ENCODE measurements at regions not wholly inside any gene's neighbourhood (a gene's known extent, or its start where the extent isn't known, plus 50 kb on each side); places are given as distances from the start of the nearest gene placed in this dataset.

GRCh38 chr16:79914961-79915720 lies 314.6 kb upstream of the MAF start:
- H3K27me3 ChIP-seq (ENCODE audit: control insufficient read depth, insufficient read depth, low read length), result no peaks in the 10 kb centered on the region
- POLR2A ChIA-PET, result no interaction called here
- no peak for TF ChIP-seq CTCF (IDR thresholded peaks at IDR 0.05; ENCODE audit: low read depth, low read length)
- H3K9me3 ChIP-seq (ENCODE audit: control insufficient read depth, insufficient read depth, low read length), result no peaks in the 10 kb centered on the region; the same call in 1 of the 2 replicates
- no peak for DNase-seq (ENCODE audit: low read depth, low spot score)
- no peak overlapping the region for H3K4me3 ChIP-seq (ENCODE audit: low read depth, low read length)
- H3K27ac ChIP-seq (ENCODE audit: low read depth, low read length), result no peak overlapping the region
- CTCF ChIA-PET, result interaction anchor here (0.6 kb wide), 1 partner anchor 568 kb away, joined by 4 read pairs; no protein-coding TSS in a partner anchor

DNA sequence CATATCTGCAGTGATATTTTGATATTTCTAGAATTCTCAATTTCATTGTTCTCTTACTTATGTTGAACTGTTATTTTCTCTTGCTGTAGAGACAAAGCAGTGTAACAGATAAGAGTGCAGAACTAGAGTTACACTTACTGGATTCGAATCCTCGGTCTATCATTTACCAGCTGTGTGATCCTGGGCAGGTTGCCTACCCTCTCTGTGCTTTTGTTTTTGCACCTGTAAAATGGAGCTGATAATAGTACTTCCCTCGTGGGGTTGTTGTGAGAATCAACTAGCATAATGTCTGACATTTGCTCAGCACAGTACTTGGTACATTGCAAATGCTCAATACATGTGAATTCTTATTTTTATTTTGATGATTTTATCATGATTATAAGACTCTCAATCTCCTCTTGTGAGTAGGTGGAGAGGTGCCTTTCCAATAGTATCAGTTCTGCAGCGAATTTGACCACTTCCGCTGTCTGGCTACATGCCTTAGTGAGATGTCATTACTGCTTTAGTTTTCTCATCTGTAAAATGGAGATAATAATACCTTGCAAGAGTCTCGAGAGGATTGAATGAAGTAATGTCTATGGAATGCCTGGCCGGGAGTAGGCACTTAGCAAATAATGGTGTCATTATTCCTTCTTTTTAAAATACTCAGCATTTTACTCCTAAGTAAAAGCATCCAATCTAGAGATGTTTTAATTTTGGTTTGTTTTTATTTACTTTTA lies 312.2 kb upstream of the MAF start:
- POLR2A ChIA-PET, result no interaction called here
- no peak for TF ChIP-seq CTCF (IDR thresholded peaks at IDR 0.05; ENCODE audit: low read depth, low read length)
- Histone ChIP-seq H3K4me3 (ENCODE audit: low read depth, low read length) (no peak overlapping the region), H3K27me3 (ENCODE audit: control insufficient read depth, insufficient read depth, low read length) (no peaks in the 10 kb centered on the region), H3K9me3 (ENCODE audit: control insufficient read depth, insufficient read depth, low read length) (no peaks in the 10 kb centered on the region; the same call in 1 of the 2 replicates), H3K27ac (ENCODE audit: low read depth, low read length) (no peak overlapping the region)
- DNase-seq (ENCODE audit: low read depth, low spot score), result no peak
- CTCF ChIA-PET, result no interaction called here

GRCh38 chr16:79911660-79912059 lies 311.1 kb upstream of the MAF start:
- CTCF ChIA-PET, result no interaction called here

DNA sequence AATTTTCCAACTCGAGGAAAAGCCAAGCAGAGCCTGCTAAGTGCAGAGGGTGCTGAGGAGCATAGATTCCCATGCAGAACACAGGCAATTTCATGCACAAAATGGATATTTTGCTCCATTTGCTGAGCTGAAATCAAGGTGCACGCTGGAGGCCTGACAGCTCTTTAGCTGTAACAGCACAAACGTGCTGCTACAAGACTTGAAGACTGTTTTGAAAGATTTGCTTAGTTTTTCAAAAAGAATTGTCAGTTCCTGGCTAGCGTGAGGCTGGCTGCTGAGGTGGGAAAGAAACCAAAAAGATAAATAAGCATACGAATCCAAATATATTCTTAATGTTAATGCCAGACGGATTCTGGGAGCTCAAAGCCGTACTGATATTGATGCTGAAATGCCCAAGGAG lies 309.0 kb upstream of the MAF start:
- Histone ChIP-seq H3K27ac (ENCODE audit: low read depth, low read length) (no peak overlapping the region), H3K9me3 (ENCODE audit: control insufficient read depth, insufficient read depth, low read length) (no peaks in the 10 kb centered on the region; the same call in 1 of the 2 replicates), H3K4me3 (ENCODE audit: low read depth, low read length) (no peak overlapping the region), H3K27me3 (ENCODE audit: control insufficient read depth, insufficient read depth, low read length) (no peaks in the 10 kb centered on the region)
- ChIA-PET POLR2A (no interaction called here), CTCF (no interaction called here)
- TF ChIP-seq CTCF (IDR thresholded peaks at IDR 0.05; ENCODE audit: low read depth, low read length), result no peak
- no peak for DNase-seq (ENCODE audit: low read depth, low spot score)

More at GRCh38 chr16:79911660-79912059, 311.1 kb upstream of the MAF start:
- POLR2A ChIA-PET, result no interaction called here
- H3K4me3 ChIP-seq (ENCODE audit: low read depth, low read length), result no peak overlapping the region
- H3K9me3 ChIP-seq (ENCODE audit: control insufficient read depth, insufficient read depth, low read length), result no peaks in the 10 kb centered on the region
- no peak overlapping the region for H3K27ac ChIP-seq (ENCODE audit: low read depth, low read length)
- DNase-seq (ENCODE audit: low read depth, low spot score), result no peak
- no peak for TF ChIP-seq CTCF (IDR thresholded peaks at IDR 0.05; ENCODE audit: low read depth, low read length)
- H3K27me3 ChIP-seq (ENCODE audit: control insufficient read depth, insufficient read depth, low read length), result no peaks in the 10 kb centered on the region

GRCh38 chr16:79903471-79903870 lies 302.9 kb upstream of the MAF start:
- Histone ChIP-seq H3K4me3 (ENCODE audit: low read depth, low read length) (no peak overlapping the region), H3K9me3 (ENCODE audit: control insufficient read depth, insufficient read depth, low read length) (peaks cover 2% of the 10 kb centered on the region), H3K27me3 (ENCODE audit: control insufficient read depth, insufficient read depth, low read length) (no peaks in the 10 kb centered on the region), H3K27ac (ENCODE audit: low read depth, low read length) (no peak overlapping the region)
- TF ChIP-seq CTCF (IDR thresholded peaks at IDR 0.05; ENCODE audit: low read depth, low read length), result no peak
- CTCF ChIA-PET, result no interaction called here
- DNase-seq (ENCODE audit: low read depth, low spot score), result no peak
- POLR2A ChIA-PET, result no interaction called here
